Lower leg skin (tissue), 3 donors: ENCODE measurements at regions not wholly inside any gene's neighbourhood (a gene's known extent, or its start where the extent isn't known, plus 50 kb on each side); places are given as distances from the start of the nearest gene placed in this dataset.

Experiments
- POLR2A ChIP-seq, 2 donors: fragments of 450-650 bp; IDR thresholded peaks; one replicate each; pipeline ENCODE4 v1.6.1; 2016 to 2017; ENCODE audit warnings: antibody characterized with exemption in 2 of 2, mild to moderate bottlenecking in 1 of 2, moderate library complexity in 1 of 2
- TF ChIP-seq, protein P1 (sequence below), 3 donors: fragments of 450-650 bp; IDR thresholded peaks; one replicate each; pipeline ENCODE4 v1.5.1; 2016; ENCODE audit warnings: antibody characterized with exemption in 3 of 3, mild to moderate bottlenecking in 3 of 3, moderate library complexity in 2 of 3

- no peak for TF ChIP-seq POLR2A (IDR thresholded peaks at IDR 0.05)
- TF ChIP-seq, protein P1, sequence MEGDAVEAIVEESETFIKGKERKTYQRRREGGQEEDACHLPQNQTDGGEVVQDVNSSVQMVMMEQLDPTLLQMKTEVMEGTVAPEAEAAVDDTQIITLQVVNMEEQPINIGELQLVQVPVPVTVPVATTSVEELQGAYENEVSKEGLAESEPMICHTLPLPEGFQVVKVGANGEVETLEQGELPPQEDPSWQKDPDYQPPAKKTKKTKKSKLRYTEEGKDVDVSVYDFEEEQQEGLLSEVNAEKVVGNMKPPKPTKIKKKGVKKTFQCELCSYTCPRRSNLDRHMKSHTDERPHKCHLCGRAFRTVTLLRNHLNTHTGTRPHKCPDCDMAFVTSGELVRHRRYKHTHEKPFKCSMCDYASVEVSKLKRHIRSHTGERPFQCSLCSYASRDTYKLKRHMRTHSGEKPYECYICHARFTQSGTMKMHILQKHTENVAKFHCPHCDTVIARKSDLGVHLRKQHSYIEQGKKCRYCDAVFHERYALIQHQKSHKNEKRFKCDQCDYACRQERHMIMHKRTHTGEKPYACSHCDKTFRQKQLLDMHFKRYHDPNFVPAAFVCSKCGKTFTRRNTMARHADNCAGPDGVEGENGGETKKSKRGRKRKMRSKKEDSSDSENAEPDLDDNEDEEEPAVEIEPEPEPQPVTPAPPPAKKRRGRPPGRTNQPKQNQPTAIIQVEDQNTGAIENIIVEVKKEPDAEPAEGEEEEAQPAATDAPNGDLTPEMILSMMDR (IDR thresholded peaks at IDR 0.05): no peak
Measured at GRCh38 chr9:109967651-109968642, 187.9 kb downstream of the PALM2AKAP2 start.
